Skeletal muscle cell (primary cell): ENCODE measurements at regions not wholly inside any gene's neighbourhood (a gene's known extent, or its start where the extent isn't known, plus 50 kb on each side); places are given as distances from the start of the nearest gene placed in this dataset.
"Not testable (repeated sequence)": the region's sequence is repeated elsewhere in the genome, so short reads cannot be mapped to it uniquely, and the experiment has no call there.

Experiments used
- DNase-seq: peaks from one replicate; pipeline ENCODE4 v3.0.0-alpha.2; 2010; ENCODE audit warnings: low read depth
- H3K4me3 ChIP-seq: 2 replicates; pipeline ENCODE4 v1.5.1; 2011; ENCODE audit warnings: low read depth, mild to moderate bottlenecking, control low read depth, low read length, moderate library complexity

DNA sequence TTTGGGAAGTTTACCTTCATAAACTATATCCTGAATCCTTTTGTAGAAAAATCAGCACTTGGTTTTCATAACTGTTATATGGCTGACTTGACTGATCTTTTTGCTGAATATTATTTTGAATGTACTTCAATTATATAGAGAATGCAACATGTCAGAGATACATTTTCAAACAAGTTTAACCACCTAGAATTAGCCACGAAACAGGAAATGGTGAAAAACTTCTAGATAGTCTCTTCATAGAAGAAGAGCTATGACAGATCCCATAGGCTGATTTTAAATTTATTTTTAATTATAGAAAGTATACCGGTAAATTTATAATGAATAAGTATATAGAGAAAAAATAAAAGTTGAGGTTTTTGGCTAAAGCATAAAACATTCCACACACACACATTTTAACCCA, 436.8 kb upstream of the DPPA4 start:
- no peak overlapping the region for H3K4me3 ChIP-seq
- no peak for DNase-seq

- DNase-seq, result no peak
- H3K4me3 ChIP-seq, result no peak overlapping the region
These were observed 446.9 kb upstream of the DPPA4 start for GRCh38 chr3:109784285-109784684.

- DNase-seq, result no peak
- no peak overlapping the region for H3K4me3 ChIP-seq
These were observed 447.7 kb upstream of the DPPA4 start for GRCh38 chr3:109784852-109785631.

DNA sequence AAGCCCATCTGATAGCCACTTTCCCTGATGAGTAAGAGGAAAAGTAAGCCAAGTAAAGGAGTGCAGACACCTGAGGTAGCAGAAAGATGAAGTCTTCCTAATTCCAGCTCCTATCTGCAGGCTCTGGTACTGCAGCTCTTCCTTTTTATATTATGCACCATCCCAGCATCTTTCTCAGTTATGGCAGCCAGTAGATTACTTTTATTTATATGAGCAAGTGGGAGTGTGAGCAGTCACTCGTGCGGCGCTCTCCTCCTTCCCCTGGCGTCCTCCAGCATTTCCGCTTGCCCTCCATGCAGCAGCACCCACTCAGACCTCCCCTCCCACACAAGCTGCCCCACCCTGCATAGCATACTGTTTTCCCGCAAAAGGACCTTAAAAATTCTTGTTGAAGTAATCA, 465.9 kb upstream of the DPPA4 start:
- DNase-seq, result no peak
- H3K4me3 ChIP-seq, result no peak overlapping the region

DNA sequence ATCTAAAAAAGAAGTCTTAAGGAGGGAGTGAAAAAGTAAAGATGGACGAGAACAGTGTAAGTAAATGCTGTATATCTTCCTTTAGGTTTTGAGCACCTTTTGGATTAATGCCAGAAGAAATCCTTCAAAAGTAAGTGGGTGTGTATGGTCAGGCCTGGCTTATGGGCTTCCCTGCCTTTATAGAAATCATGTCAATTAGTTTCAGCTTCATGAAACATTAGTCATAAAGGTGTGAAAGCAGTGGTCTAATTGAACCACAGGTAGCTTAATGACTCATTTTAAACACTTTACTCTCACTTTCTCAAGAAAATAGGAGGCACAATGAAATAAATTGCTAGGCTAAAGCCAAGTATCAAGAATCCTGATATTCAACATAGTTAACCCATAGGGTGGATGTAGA, 467.4 kb upstream of the DPPA4 start:
- DNase-seq, result no peak
- no peak overlapping the region for H3K4me3 ChIP-seq

DNA sequence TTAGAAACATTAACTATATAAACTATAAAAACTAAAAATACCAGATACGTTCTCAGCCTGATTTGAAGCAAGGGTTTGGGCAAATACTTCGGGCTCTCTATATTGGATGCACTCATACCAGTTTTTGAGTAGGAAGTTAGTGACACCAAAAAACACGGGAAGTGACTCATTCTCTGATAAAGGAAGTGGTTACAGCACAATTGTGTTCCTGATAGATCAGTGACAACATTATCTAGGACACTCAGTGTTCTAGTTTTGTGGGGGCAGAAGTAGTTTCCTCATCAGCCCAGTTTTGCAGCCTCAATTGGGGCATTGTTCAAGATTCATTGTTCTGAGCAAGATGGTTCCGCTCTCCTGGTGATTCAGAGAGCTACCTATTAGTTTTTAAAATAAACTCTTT, 469.6 kb upstream of the DPPA4 start:
- no peak overlapping the region for H3K4me3 ChIP-seq
- peak; percentile 14 for DNase-seq

DNA sequence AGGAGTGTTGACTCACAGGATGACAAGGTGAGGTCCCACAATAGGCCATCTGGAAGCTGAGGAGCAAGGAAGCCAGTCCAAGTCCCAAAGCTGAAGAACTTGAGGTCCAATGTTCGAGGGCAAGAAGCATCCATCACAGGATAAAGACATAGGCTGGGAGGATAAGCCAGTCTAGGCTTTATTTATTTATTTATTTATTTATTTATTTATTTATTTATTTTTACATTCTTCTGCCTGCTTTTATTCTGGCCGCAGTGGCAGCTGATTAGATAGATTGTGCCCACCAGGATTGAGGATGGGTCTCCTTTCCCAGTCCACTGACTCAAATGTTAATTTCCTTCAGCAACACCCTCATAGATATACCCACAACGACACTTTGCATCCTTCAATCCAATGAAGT, 472.2 kb upstream of the DPPA4 start:
- no peak overlapping the region for H3K4me3 ChIP-seq
- DNase-seq, result no peak

DNA sequence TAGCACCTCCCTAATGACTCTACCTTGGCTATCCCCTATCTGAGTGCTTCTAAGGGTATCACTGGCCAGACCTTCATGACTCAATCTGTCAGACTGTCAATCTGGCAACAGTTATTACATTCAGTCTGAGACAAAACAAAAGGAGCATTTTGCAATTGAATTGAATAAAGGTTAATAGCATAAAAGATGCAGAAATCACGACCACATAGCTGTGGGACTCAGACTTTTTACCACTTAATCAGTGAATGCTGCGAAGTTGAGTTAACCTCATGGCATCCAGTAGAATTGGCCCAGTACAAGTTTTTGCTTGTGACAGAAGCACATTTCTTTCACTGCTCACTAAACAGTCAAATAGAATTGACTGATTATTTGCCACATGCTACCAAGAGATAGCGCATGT, 480.7 kb upstream of the DPPA4 start:
- DNase-seq, result no peak
- no peak overlapping the region for H3K4me3 ChIP-seq

DNA sequence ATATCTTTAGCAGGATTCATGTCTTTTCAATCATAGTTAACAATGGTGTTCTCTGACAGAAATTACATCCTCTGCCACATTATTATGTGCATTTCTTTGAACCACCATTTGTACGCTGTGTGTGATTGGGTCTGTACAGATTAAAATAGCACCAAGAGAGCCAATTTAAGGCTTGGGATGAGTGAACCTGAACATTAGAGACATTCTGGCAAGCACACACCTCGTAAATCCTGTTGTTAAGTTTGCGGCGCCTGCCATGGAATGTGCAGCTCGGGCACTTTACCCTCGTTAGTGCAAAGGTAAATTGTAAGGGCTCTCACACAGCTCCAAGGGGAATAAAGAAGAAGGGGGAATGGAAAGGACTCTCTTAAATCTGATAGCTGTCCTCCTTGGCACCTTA, 482.4 kb upstream of the DPPA4 start:
- H3K4me3 ChIP-seq, result no peak overlapping the region
- no peak for DNase-seq

- H3K4me3 ChIP-seq, result no peak overlapping the region
- no peak for DNase-seq
These were observed 488.8 kb upstream of the DPPA4 start for GRCh38 chr3:109825971-109826810.

- no peak overlapping the region for H3K4me3 ChIP-seq
- no peak for DNase-seq
These were observed 494.1 kb upstream of the DPPA4 start for GRCh38 chr3:109831403-109831802.

GRCh38 chr3:109835958-109836357, 498.6 kb upstream of the DPPA4 start:
- H3K4me3 ChIP-seq, result no peak overlapping the region
- no peak for DNase-seq

DNA sequence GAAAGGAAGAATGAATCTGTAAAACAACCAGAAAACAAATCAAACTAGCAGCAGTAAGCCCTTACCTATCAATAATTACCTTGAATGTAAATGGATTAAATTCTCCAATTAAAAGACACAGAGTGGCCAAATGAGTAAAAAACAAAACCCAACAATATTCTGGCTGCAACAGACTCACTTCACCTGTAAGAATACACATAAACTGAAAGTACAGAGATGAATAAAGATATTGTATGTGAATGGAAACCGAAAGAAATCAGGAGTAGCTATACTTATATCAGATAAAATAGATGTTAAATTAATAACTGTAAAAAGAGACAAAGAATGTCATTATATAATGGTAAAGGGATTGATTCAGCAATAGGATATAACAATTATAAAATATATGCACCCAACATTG, 514.5 kb upstream of the DPPA4 start:
- no peak for DNase-seq
- H3K4me3 ChIP-seq, result no peak overlapping the region

GRCh38 chr3:109852283-109852682, 514.9 kb upstream of the DPPA4 start:
- no peak for DNase-seq
- no peak overlapping the region for H3K4me3 ChIP-seq

DNA sequence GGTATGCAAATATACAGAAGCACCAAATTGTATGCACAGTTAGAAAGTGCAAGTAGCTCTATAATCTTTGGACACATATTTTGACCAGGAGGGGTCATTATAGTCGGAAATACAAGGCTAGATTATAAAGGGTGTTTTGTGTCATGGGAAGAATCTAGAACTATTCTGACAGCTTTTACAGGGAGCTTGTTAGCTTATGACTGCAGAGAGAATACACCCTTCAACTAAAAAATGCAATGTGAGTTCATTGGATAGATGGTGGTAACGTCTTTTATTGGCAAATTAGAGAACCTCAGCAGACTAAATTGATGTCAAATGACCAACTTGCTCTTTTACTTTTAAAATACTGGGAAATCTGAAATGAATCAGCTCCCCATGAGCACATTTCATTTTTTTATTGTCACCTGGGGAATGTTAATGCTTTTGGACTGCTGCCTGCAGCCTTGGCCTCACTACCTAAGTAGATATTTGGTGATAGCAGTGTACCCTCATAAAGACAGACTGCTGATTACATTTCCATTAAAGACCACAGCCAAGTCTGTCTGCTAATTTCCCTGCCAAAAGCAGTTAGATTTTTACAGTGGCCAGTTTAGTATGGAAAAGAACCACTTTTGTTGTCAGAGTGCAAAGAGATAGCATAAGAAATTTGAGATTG, 515.9 kb upstream of the DPPA4 start:
- H3K4me3 ChIP-seq, result no peak overlapping the region
- DNase-seq, result no peak

DNA sequence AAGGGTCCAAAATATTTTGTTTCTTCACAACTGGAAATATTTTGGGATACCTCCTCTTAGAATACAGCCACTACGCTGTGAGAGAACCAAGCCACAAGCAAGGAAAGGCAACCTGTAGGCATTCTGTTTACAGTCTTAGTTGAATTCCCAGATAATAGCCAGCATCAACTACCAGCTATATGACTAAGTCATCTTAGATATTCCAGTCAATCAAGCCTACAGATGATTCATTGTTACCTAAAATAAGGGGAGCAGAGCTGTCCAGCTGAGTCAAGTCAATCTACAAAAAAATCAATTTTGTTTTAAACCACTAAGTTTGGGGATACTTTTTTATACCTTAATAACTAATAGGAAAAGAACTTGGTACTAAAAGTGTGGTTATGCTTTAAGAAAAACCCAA, 526.4 kb upstream of the DPPA4 start:
- no peak overlapping the region for H3K4me3 ChIP-seq
- DNase-seq, result no peak

DNA sequence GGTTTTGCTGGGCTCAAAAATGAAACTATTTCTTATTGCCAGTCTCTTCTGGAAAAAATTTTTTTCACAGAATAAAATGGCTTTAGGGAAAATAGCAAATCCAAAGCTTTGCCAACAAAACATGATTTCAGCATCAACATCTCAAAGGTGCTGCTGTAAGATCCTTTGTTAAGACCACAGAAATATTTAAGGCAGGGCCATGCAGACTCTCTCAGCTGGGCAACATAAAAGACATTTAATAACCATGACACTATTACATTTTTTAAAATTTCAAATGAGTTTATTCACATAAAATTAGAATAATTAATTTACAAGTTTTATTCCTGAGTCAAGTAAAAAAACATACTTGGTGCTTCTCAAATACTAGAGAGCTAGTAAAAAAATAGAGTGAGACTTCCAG, 527.1 kb upstream of the DPPA4 start:
- DNase-seq, result no peak
- H3K4me3 ChIP-seq, result no peak overlapping the region

DNA sequence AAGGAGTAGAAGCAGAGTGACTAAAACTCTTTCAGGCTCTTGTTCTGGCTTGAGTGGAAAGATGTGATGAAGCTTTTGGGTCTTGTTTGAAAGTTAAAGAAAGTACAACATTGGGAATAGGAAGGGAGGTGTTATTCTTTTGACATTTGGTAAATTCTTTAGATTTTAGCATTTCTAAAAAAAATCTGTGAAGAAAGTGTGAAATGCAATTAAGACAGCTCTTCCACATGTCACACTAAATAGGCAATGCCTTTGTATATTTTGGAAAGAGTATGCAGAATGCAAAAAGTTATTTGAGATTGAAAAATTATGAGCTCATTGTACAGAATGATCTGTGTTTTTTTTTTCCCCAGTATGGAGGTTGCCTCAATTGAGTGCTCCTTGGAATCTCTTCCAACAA, 532.2 kb upstream of the DPPA4 start:
- DNase-seq, result no peak
- H3K4me3 ChIP-seq, result no peak overlapping the region

DNA sequence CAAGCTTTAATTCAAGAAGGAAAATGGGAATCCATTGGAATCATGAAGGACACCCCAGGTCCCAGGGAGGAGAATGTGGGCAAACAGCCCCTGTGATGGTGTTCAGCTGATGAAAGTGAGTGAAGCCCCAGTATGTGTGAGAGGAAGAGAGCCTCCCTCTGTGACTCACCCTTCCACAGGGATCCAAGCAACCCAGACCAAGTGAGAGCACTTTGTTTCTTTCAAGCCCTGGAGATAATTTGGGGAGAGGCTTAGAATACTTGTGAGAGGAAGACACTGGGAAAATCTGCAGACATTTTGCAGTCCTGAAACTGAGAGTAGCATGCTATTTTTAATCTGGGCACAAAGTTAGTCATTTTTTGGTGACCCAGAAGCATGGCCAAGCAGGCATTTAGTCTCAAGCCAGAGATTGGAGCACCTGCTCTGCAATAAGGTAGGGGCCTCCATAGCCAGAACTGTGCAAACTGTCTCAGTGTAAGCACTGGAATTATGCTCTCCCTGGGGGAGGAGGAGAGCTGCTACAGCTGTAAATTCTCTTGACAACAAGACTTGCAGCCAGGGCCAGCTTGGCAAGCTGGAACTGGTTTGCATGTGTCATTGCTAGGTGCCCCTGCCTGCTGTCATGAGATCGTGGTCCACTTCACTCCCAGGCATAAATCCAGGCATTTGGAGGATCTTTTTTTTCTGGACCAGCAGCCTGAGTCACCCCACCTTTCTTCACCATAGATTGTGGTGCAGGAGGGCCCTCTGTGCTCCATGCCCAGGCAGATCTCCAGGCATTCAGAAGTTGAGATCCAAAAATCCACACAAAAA, 537.8 kb upstream of the DPPA4 start:
- no peak overlapping the region for H3K4me3 ChIP-seq
- no peak for DNase-seq

- H3K4me3 ChIP-seq, DNase-seq: not testable (repeated sequence)
These were observed 540.3 kb upstream of the DPPA4 start for GRCh38 chr3:109877616-109878015.
